Ishikawa (cell line): ENCODE measurements at regions not wholly inside any gene's neighbourhood (a gene's known extent, or its start where the extent isn't known, plus 50 kb on each side); places are given as distances from the start of the nearest gene placed in this dataset.

Experiments used
- CREB1 ChIP-seq: IDR thresholded peaks from 2 replicates; pipeline ENCODE4 v1.6.1; 2012; ENCODE audit warnings: low read depth
- EGR1 ChIP-seq: IDR thresholded peaks from 2 replicates; pipeline ENCODE4 v1.6.1; 2012
- EP300 ChIP-seq: IDR thresholded peaks from 2 replicates; pipeline ENCODE4 v1.6.1; 2012; ENCODE audit warnings: borderline replicate concordance
- MAX ChIP-seq: IDR thresholded peaks from 2 replicates; pipeline ENCODE4 v1.6.1; 2012
- REST ChIP-seq: IDR thresholded peaks from 2 replicates; pipeline ENCODE4 v1.6.1; 2012; ENCODE audit warnings: low read depth, mild to moderate bottlenecking
- TEAD4 ChIP-seq: IDR thresholded peaks from 2 replicates; pipeline ENCODE4 v1.6.1; 2012
- YY1 ChIP-seq: IDR thresholded peaks from 2 replicates; pipeline ENCODE4 v1.6.1; 2012; ENCODE audit warnings: low read depth

DNA sequence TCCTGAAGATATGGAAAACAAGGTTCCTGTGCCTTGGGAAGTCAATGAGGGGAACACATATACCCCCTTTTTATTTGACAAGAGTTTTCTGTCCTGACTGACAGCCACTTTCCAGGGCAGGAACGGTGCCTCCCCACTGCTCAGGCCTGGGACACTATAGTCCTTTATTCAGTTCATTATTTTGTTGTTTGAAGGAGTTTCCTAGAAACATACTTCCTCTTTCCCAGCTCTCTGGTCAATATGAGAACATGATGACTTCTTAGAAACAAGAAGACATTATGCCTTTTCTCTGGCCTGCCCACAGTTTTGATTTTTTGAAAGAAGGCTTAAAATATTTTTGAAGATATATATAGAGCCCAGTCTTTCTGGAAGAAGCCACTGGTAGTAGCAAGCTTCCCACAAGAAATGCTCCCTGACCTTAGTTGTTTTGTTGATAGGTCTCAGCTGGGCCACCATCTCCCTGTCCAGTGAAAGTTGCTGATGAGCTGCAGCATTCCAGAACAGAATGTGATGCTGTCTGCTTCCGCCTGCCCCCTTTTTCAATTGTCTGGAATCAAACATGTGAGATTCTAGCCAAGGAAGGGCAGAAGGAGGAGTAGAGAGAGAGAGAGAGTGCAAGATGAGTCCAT lies 122.7 kb upstream of the ADRA1D start:
- no peak for TF ChIP-seq MAX
- no peak for TF ChIP-seq REST
- TF ChIP-seq YY1: no peak
- TF ChIP-seq EP300: no peak
- no peak for TF ChIP-seq TEAD4
- TF ChIP-seq CREB1: no peak
- TF ChIP-seq EGR1: no peak
